ENCODE measurements at regions not wholly inside any gene's neighbourhood (a gene's known extent, or its start where the extent isn't known, plus 50 kb on each side); places are given as distances from the start of the nearest gene placed in this dataset.

- TF ChIP-seq CTCF (IDR thresholded peaks at IDR 0.05) = no peak
- TF ChIP-seq POLR2AphosphoS5 (IDR thresholded peaks at IDR 0.05) = no peak
- TF ChIP-seq POLR2A (IDR thresholded peaks at IDR 0.05) = no peak
These were observed 59.7 kb upstream of the DAPK1 start for GRCh38 chr9:87437966-87438365.

All from suprapubic skin (tissue), 4 donors.